IMR-90 (cell line): ENCODE measurements at regions not wholly inside any gene's neighbourhood (a gene's known extent, or its start where the extent isn't known, plus 50 kb on each side); places are given as distances from the start of the nearest gene placed in this dataset.

ENCODE experiments used
- ATAC-seq: fragments of 200-7000 bp; cut with Tn5 transposase; 2 replicates; pipeline ENCODE4 v1.9.1; 2020; ENCODE audit warnings: low read depth, mild to moderate bottlenecking, moderate library complexity
- BruUV-seq: library from RNA; stranded (reverse); fragments of 400-500 nt; replicated peaks from 2 replicates; lab custom pipeline; 2021; lab: Mats Ljungman, UMichigan
- CTCF ChIA-PET: fragments of 300-600 bp; formaldehyde crosslinking; extraction: SDS; loops from one replicate; lab custom pipeline; 2021; ENCODE audit warnings: antibody characterized with exemption; lab: Yijun Ruan, JAX
- POLR2A ChIA-PET: fragments of 300-600 bp; sonication (Branson Sonifier 250); formaldehyde crosslinking; loops from one replicate; lab custom pipeline; 2022; ENCODE audit warnings: antibody characterized with exemption; ENCODE audit not compliant: unreplicated experiment; lab: Charles Lee
- DNase-seq: peaks from one replicate; pipeline ENCODE4 v3.0.0; 2013
- H2AFZ ChIP-seq: replicated peaks from 2 replicates; pipeline ENCODE3; 2013; ENCODE audit warnings: low read length, mild to moderate bottlenecking; ENCODE audit not compliant: poor library complexity
- H2AK5ac ChIP-seq: 2 replicates; pipeline ENCODE4 v1.6.1; 2013; ENCODE audit warnings: low read depth, low read length, inconsistent platforms
- H2AK9ac ChIP-seq: replicated peaks from 2 replicates; pipeline ENCODE3; 2013; ENCODE audit warnings: mild to moderate bottlenecking, low read depth, low read length, moderate library complexity; ENCODE audit not compliant: poor library complexity
- H2BK120ac ChIP-seq: 2 replicates; pipeline ENCODE4 v1.6.1; 2013; ENCODE audit warnings: low read depth, low read length, inconsistent platforms
- H2BK15ac ChIP-seq: 3 replicates; pipeline ENCODE4 v1.6.1; 2013; ENCODE audit warnings: low read depth, low read length, inconsistent platforms
- H2BK20ac ChIP-seq: 2 replicates; pipeline ENCODE4 v1.6.1; 2013; ENCODE audit warnings: low read depth, mild to moderate bottlenecking, inconsistent platforms, low read length, moderate library complexity
- H2BK5ac ChIP-seq: 2 replicates; pipeline ENCODE4 v1.6.1; 2013; ENCODE audit warnings: mild to moderate bottlenecking, low read depth, low read length, inconsistent platforms; ENCODE audit not compliant: poor library complexity, severe bottlenecking
- H3K14ac ChIP-seq: replicated peaks from 2 replicates; pipeline ENCODE4 v1.6.1; 2013; ENCODE audit warnings: low read depth, low read length, inconsistent platforms
- H3K18ac ChIP-seq: 2 replicates; pipeline ENCODE4 v1.6.1; 2013; ENCODE audit warnings: low read depth, low read length, control low read depth
- H3K23ac ChIP-seq: 2 replicates; pipeline ENCODE4 v1.6.1; 2013; ENCODE audit warnings: low read depth, low read length, inconsistent platforms
- H3K27ac ChIP-seq: 2 replicates; pipeline ENCODE4 v1.5.1; 2013; ENCODE audit warnings: mild to moderate bottlenecking, control low read depth, low read length; ENCODE audit not compliant: insufficient read depth
- H3K27me3 ChIP-seq: 2 replicates; pipeline ENCODE4 v1.6.1; 2013; ENCODE audit warnings: low read length; ENCODE audit not compliant: control insufficient read depth, insufficient read depth
- H3K36me3 ChIP-seq: 2 replicates; pipeline ENCODE4 v1.6.1; 2013; ENCODE audit warnings: low read length, mixed read lengths; ENCODE audit not compliant: control insufficient read depth, insufficient read depth
- H3K4ac ChIP-seq: 2 replicates; pipeline ENCODE4 v1.6.1; 2013; ENCODE audit warnings: low read depth, low read length, inconsistent platforms
- H3K4me1 ChIP-seq: 2 replicates; pipeline ENCODE4 v1.6.1; 2013; ENCODE audit warnings: low read length, mixed read lengths; ENCODE audit not compliant: control insufficient read depth, insufficient read depth
- H3K4me2 ChIP-seq: 2 replicates; pipeline ENCODE4 v1.6.1; 2013; ENCODE audit warnings: low read depth, mild to moderate bottlenecking, control low read depth, low read length, moderate library complexity
- H3K4me3 ChIP-seq: 2 replicates; pipeline ENCODE4 v1.5.1; 2013; ENCODE audit warnings: low read depth, mild to moderate bottlenecking, control low read depth, low read length, moderate library complexity; ENCODE audit not compliant: insufficient read depth
- H3K56ac ChIP-seq: 2 replicates; pipeline ENCODE4 v1.6.1; 2013; ENCODE audit warnings: low read length, inconsistent platforms; ENCODE audit not compliant: insufficient read depth; ENCODE audit errors: extremely low read depth
- H3K79me1 ChIP-seq, 2 experiments: 2 replicates each; pipeline ENCODE4 v1.6.1; 2013; ENCODE audit warnings: low read length in 2 of 2, inconsistent platforms in 1 of 2, low read depth in 1 of 2
- H3K9ac ChIP-seq: 2 replicates; pipeline ENCODE4 v1.6.1; 2013; ENCODE audit warnings: low read depth, low read length, control low read depth
- H3K9me1 ChIP-seq: 2 replicates; pipeline ENCODE4 v1.6.1; 2013; ENCODE audit warnings: low read length, inconsistent platforms; ENCODE audit not compliant: insufficient read depth
- H3K9me3 ChIP-seq: 2 replicates; pipeline ENCODE4 v1.6.1; 2013; ENCODE audit warnings: low read length; ENCODE audit not compliant: control insufficient read depth, insufficient read depth
- H4K20me1 ChIP-seq: 2 replicates; pipeline ENCODE4 v1.6.1; 2013; ENCODE audit warnings: low read length, inconsistent platforms; ENCODE audit not compliant: insufficient read depth
- H4K5ac ChIP-seq: 2 replicates; pipeline ENCODE4 v1.6.1; 2013; ENCODE audit warnings: mild to moderate bottlenecking, low read depth, low read length, control low read depth
- H4K8ac ChIP-seq, 2 experiments: 2 replicates each; pipeline ENCODE4 v1.6.1; 2013; ENCODE audit warnings: low read depth in 2 of 2, low read length in 2 of 2, control low read depth in 1 of 2, inconsistent platforms in 1 of 2
- H4K91ac ChIP-seq: 2 replicates; pipeline ENCODE4 v1.6.1; 2013; ENCODE audit warnings: low read depth, low read length, inconsistent platforms; ENCODE audit not compliant: insufficient read depth
- BHLHE40 ChIP-seq: fragments of 150-350 bp; IDR thresholded peaks from 2 replicates; pipeline ENCODE4 v1.6.1; 2016; ENCODE audit warnings: mild to moderate bottlenecking, low read depth, low read length
- CHD1 ChIP-seq: IDR thresholded peaks from 2 replicates; pipeline ENCODE4 v1.6.1; 2012; ENCODE audit warnings: low read depth, low read length, improper control_type of control experiment
- POLR2A ChIP-seq: IDR thresholded peaks from 2 replicates; pipeline ENCODE4 v1.6.1; 2012; ENCODE audit warnings: mild to moderate bottlenecking, low read depth, low read length
- RCOR1 ChIP-seq: IDR thresholded peaks from 2 replicates; pipeline ENCODE4 v1.6.1; 2012; ENCODE audit warnings: mild to moderate bottlenecking, low read length, improper control_type of control experiment; ENCODE audit not compliant: insufficient replicate concordance
- RFX5 ChIP-seq: IDR thresholded peaks from 2 replicates; pipeline ENCODE4 v1.8.0; 2012; ENCODE audit warnings: low read depth, mild to moderate bottlenecking, low read length, moderate library complexity
- dilution Hi-C: fragments of 300-500 bp; cut with HindIII; formaldehyde crosslinking; loops from one replicate; pipeline ENCODE4 v1.14.3; 2018; ENCODE audit warnings: low sequenced_read_pairs; ENCODE audit not compliant: unreplicated experiment
- in situ Hi-C: fragments of 300-500 bp; cut with MboI; formaldehyde crosslinking; loops from 3 replicates; pipeline ENCODE4 v1.14.3; 2019; ENCODE audit warnings: low sequenced_read_pairs, inconsistent platforms, mixed read lengths
- intact Hi-C: fragments of 100-400 bp; cut with micrococcal nuclease; formaldehyde crosslinking; loops from 2 replicates; pipeline ENCODE4 v1.10.0; 2022
- TF ChIP-seq, protein P1 (sequence below): fragments of 150-350 bp; IDR thresholded peaks from 2 replicates; pipeline ENCODE4 v1.6.1; 2016; ENCODE audit warnings: low read depth, mild to moderate bottlenecking, low read length, moderate library complexity, borderline replicate concordance
- TF ChIP-seq, protein P2 (sequence below): conservative IDR thresholded peaks from 2 replicates; pipeline ENCODE4 v1.5.1; 2012; ENCODE audit warnings: mild to moderate bottlenecking, low read depth, low read length, improper control_type of control experiment
- TF ChIP-seq, protein P3 (sequence below): fragments of 150-350 bp; IDR thresholded peaks from 2 replicates; pipeline ENCODE4 v1.6.1; 2017; ENCODE audit warnings: mild to moderate bottlenecking, antibody characterized with exemption, low read length, low read depth

DNA sequence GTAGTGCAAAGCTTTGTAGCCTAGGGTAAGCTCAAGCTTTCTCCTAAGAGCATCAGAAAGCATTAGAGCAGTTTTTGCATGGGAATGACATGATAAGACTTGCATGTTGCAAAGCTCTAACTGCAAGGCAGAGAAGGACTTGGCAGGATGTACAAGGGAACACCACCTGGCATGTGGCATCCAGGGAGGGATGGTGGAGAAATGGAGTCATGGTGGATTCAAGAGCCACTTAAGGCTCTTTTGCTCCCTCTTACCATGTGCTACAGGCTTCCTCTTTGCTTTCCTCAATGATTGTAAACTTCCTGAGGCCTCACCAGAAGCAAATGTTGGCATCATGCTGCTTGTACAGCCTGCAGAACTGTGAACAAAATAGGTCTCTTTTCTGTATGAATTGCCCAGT lies 266.0 kb downstream of the GLI2 start:
- H3K14ac ChIP-seq, result no peak overlapping the region
- H3K4ac ChIP-seq, result no peak overlapping the region
- no peak overlapping the region for H2BK120ac ChIP-seq
- H3K9me1 ChIP-seq, result 0 out of 2 replicates have a peak, but pooled peaks cover 3% of the 10 kb centered on the region
- ATAC-seq, result no peak
- no peaks in the 10 kb centered on the region for H3K36me3 ChIP-seq
- no peak overlapping the region for H3K56ac ChIP-seq
- H3K9ac ChIP-seq, result no peak overlapping the region
- H3K23ac ChIP-seq, result no peak overlapping the region
- H3K4me1 ChIP-seq, result no peaks in the 10 kb centered on the region
- no peak overlapping the region for H2AK9ac ChIP-seq
- no peak overlapping the region for H2AFZ ChIP-seq
- no peak overlapping the region for H3K4me3 ChIP-seq
- H4K20me1 ChIP-seq, result no peaks in the 10 kb centered on the region
- H4K8ac ChIP-seq, result no peak overlapping the region
- intact Hi-C loops (no loop called here), in situ Hi-C loops (no loop called here), dilution Hi-C loops (no loop called here)
- no TSS peak for BruUV-seq
- POLR2A ChIA-PET, result no interaction called here
- no peak overlapping the region for H2AK5ac ChIP-seq
- H3K9me3 ChIP-seq, result peaks cover 2% of the 10 kb centered on the region; the same call in 1 of the 2 replicates
- CTCF ChIA-PET, result no interaction called here
- H2BK20ac ChIP-seq, result no peak overlapping the region
- H4K91ac ChIP-seq, result no peak overlapping the region
- H3K79me1 ChIP-seq, result no peaks in the 10 kb centered on the region
- no peak overlapping the region for H3K4me2 ChIP-seq
- peaks cover 22% of the 10 kb centered on the region for H3K27me3 ChIP-seq
- no peak overlapping the region for H2BK5ac ChIP-seq
- no peak overlapping the region for H3K27ac ChIP-seq
- no peak overlapping the region for H2BK15ac ChIP-seq
- H4K5ac ChIP-seq, result no peak overlapping the region
- TF ChIP-seq, protein P1, sequence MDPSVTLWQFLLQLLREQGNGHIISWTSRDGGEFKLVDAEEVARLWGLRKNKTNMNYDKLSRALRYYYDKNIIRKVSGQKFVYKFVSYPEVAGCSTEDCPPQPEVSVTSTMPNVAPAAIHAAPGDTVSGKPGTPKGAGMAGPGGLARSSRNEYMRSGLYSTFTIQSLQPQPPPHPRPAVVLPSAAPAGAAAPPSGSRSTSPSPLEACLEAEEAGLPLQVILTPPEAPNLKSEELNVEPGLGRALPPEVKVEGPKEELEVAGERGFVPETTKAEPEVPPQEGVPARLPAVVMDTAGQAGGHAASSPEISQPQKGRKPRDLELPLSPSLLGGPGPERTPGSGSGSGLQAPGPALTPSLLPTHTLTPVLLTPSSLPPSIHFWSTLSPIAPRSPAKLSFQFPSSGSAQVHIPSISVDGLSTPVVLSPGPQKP, result no peak
- no peak for TF ChIP-seq POLR2A
- TF ChIP-seq, protein P2, sequence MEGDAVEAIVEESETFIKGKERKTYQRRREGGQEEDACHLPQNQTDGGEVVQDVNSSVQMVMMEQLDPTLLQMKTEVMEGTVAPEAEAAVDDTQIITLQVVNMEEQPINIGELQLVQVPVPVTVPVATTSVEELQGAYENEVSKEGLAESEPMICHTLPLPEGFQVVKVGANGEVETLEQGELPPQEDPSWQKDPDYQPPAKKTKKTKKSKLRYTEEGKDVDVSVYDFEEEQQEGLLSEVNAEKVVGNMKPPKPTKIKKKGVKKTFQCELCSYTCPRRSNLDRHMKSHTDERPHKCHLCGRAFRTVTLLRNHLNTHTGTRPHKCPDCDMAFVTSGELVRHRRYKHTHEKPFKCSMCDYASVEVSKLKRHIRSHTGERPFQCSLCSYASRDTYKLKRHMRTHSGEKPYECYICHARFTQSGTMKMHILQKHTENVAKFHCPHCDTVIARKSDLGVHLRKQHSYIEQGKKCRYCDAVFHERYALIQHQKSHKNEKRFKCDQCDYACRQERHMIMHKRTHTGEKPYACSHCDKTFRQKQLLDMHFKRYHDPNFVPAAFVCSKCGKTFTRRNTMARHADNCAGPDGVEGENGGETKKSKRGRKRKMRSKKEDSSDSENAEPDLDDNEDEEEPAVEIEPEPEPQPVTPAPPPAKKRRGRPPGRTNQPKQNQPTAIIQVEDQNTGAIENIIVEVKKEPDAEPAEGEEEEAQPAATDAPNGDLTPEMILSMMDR, result no peak
- TF ChIP-seq, protein P3, sequence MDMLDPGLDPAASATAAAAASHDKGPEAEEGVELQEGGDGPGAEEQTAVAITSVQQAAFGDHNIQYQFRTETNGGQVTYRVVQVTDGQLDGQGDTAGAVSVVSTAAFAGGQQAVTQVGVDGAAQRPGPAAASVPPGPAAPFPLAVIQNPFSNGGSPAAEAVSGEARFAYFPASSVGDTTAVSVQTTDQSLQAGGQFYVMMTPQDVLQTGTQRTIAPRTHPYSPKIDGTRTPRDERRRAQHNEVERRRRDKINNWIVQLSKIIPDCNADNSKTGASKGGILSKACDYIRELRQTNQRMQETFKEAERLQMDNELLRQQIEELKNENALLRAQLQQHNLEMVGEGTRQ, result no peak
- TF ChIP-seq BHLHE40, result no peak
- TF ChIP-seq CHD1, result no peak
- no peak for TF ChIP-seq RFX5
- TF ChIP-seq RCOR1, result no peak
- H3K18ac ChIP-seq, result no peak overlapping the region
- no peak for DNase-seq
